Uterus (tissue), 2 donors: ENCODE measurements at regions not wholly inside any gene's neighbourhood (a gene's known extent, or its start where the extent isn't known, plus 50 kb on each side); places are given as distances from the start of the nearest gene placed in this dataset.

Experiments
- CTCF ChIP-seq, 4 experiments: fragments of 200-600 bp in 2 of 4; fragments of 450-650 bp in 2 of 4; sonication (generic) in 2 of 4; IDR thresholded peaks; one replicate each; pipeline ENCODE4 v1.5.1; 2016 to 2019; ENCODE audit warnings: antibody characterized with exemption in 4 of 4, mild to moderate bottlenecking in 2 of 4, moderate library complexity in 1 of 4
- POLR2A ChIP-seq, 2 donors: fragments of 450-650 bp; IDR thresholded peaks; one replicate each; pipeline ENCODE4 v1.6.1; 2016; ENCODE audit warnings: antibody characterized with exemption in 2 of 2, mild to moderate bottlenecking in 1 of 2, moderate library complexity in 1 of 2

- no peak for TF ChIP-seq CTCF (IDR thresholded peaks at IDR 0.05)
- no peak for TF ChIP-seq POLR2A (IDR thresholded peaks at IDR 0.05)
These were observed 373.5 kb upstream of the TBX3 start for GRCh38 chr12:115057445-115057844.
